Osteocyte (in vitro differentiated cells): ENCODE measurements at regions not wholly inside any gene's neighbourhood (a gene's known extent, or its start where the extent isn't known, plus 50 kb on each side); places are given as distances from the start of the nearest gene placed in this dataset.

ENCODE experiments used
- DNase-seq: peaks from one replicate; pipeline ENCODE4 v3.0.0; 2021; ENCODE audit warnings: mixed read lengths; ENCODE audit not compliant: unreplicated experiment; ENCODE audit errors: extremely low spot score
- H3K27ac Mint-ChIP-seq: one replicate; pipeline ENCODE4 v1.8.0; 2021; ENCODE audit warnings: mild to moderate bottlenecking, mixed read lengths; ENCODE audit not compliant: unreplicated experiment
- H3K27me3 Mint-ChIP-seq: one replicate; pipeline ENCODE4 v1.8.0; 2021; ENCODE audit warnings: mixed read lengths; ENCODE audit not compliant: unreplicated experiment
- H3K36me3 Mint-ChIP-seq: one replicate; pipeline ENCODE4 v1.8.0; 2021; ENCODE audit warnings: mixed read lengths; ENCODE audit not compliant: unreplicated experiment
- H3K4me1 Mint-ChIP-seq: one replicate; pipeline ENCODE4 v1.8.0; 2021; ENCODE audit warnings: mixed read lengths; ENCODE audit not compliant: unreplicated experiment
- H3K4me3 Mint-ChIP-seq: one replicate; pipeline ENCODE4 v1.8.0; 2021; ENCODE audit warnings: mild to moderate bottlenecking, moderate library complexity, mixed read lengths; ENCODE audit not compliant: unreplicated experiment
- H3K9me3 Mint-ChIP-seq: one replicate; pipeline ENCODE4 v1.8.0; 2021; ENCODE audit warnings: mixed read lengths; ENCODE audit not compliant: unreplicated experiment
- CTCF ChIP-seq: fragments of 200-600 bp; sonication (generic); IDR thresholded peaks from 2 replicates; pipeline ENCODE4 v1.5.0; 2021; ENCODE audit warnings: antibody characterized with exemption, mild to moderate bottlenecking, moderate library complexity

GRCh38 chr2:235232449-235233433 is 261.1 kb upstream of the AGAP1 start:
- H3K36me3 Mint-ChIP-seq, result no peaks in the 10 kb centered on the region
- H3K4me3 Mint-ChIP-seq, result no peak overlapping the region
- no peaks in the 10 kb centered on the region for H3K9me3 Mint-ChIP-seq
- H3K4me1 Mint-ChIP-seq, result peaks cover 10% of the 10 kb centered on the region
- no peak for TF ChIP-seq CTCF
- peaks cover 22% of the 10 kb centered on the region for H3K27me3 Mint-ChIP-seq
- no peak overlapping the region for H3K27ac Mint-ChIP-seq
- DNase-seq, result no peak

GRCh38 chr2:235234736-235235135 is 259.1 kb upstream of the AGAP1 start:
- H3K4me1 Mint-ChIP-seq, result peaks cover 10% of the 10 kb centered on the region
- no peak for TF ChIP-seq CTCF
- H3K27me3 Mint-ChIP-seq, result peaks cover 12% of the 10 kb centered on the region
- no peak for DNase-seq
- H3K4me3 Mint-ChIP-seq, result no peak overlapping the region
- H3K36me3 Mint-ChIP-seq, result no peaks in the 10 kb centered on the region
- H3K27ac Mint-ChIP-seq, result no peak overlapping the region
- H3K9me3 Mint-ChIP-seq, result no peaks in the 10 kb centered on the region

- no peak for TF ChIP-seq CTCF
- DNase-seq, result no peak
- no peak overlapping the region for H3K27ac Mint-ChIP-seq
- peaks cover 4% of the 10 kb centered on the region for H3K4me1 Mint-ChIP-seq
- H3K27me3 Mint-ChIP-seq, result peaks cover 8% of the 10 kb centered on the region
- no peaks in the 10 kb centered on the region for H3K9me3 Mint-ChIP-seq
- H3K36me3 Mint-ChIP-seq, result no peaks in the 10 kb centered on the region
- H3K4me3 Mint-ChIP-seq, result no peak overlapping the region
Measured at GRCh38 chr2:235235977-235236767, 257.7 kb upstream of the AGAP1 start.

- H3K27ac Mint-ChIP-seq, result no peak overlapping the region
- no peak for DNase-seq
- H3K4me1 Mint-ChIP-seq, result no peaks in the 10 kb centered on the region
- H3K9me3 Mint-ChIP-seq, result no peaks in the 10 kb centered on the region
- H3K27me3 Mint-ChIP-seq, result peaks cover 2% of the 10 kb centered on the region
- TF ChIP-seq CTCF, result no peak
- H3K4me3 Mint-ChIP-seq, result no peak overlapping the region
- H3K36me3 Mint-ChIP-seq, result no peaks in the 10 kb centered on the region
Measured at GRCh38 chr2:235238537-235238936, 255.3 kb upstream of the AGAP1 start.

- no peak overlapping the region for H3K27ac Mint-ChIP-seq
- H3K9me3 Mint-ChIP-seq, result no peaks in the 10 kb centered on the region
- no peaks in the 10 kb centered on the region for H3K27me3 Mint-ChIP-seq
- no peak for DNase-seq
- no peaks in the 10 kb centered on the region for H3K36me3 Mint-ChIP-seq
- H3K4me3 Mint-ChIP-seq, result no peak overlapping the region
- no peaks in the 10 kb centered on the region for H3K4me1 Mint-ChIP-seq
- no peak for TF ChIP-seq CTCF
Measured at GRCh38 chr2:235240574-235240973, 253.3 kb upstream of the AGAP1 start.
